NCI-H2029 (cell line): ENCODE measurements at regions not wholly inside any gene's neighbourhood (a gene's known extent, or its start where the extent isn't known, plus 50 kb on each side); places are given as distances from the start of the nearest gene placed in this dataset.
"Not testable (repeated sequence)": the region's sequence is repeated elsewhere in the genome, so short reads cannot be mapped to it uniquely, and the experiment has no call there.

Experiments used
- DNase-seq: peaks from one replicate; lab custom pipeline; 2025; lab: John Stamatoyannopoulos, UW

DNA sequence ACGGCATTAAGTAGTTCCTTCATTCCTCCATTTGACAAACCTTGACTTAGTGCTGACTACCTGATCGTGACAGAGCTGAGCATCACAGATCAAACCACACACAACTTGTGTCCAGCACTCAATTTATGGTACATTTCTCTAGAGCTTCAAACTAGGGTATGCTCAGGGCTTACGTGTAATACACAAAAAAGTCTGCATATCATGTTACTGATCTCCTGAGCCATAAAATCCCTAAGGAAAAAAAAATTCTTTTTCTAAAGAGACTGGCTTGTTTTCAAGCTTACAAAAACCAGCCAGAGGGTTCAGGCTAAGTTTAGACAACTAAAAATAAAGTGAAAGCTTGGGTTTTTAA lies 88.0 kb upstream of the ALKAL2 start:
- DNase-seq, result no peak

DNA sequence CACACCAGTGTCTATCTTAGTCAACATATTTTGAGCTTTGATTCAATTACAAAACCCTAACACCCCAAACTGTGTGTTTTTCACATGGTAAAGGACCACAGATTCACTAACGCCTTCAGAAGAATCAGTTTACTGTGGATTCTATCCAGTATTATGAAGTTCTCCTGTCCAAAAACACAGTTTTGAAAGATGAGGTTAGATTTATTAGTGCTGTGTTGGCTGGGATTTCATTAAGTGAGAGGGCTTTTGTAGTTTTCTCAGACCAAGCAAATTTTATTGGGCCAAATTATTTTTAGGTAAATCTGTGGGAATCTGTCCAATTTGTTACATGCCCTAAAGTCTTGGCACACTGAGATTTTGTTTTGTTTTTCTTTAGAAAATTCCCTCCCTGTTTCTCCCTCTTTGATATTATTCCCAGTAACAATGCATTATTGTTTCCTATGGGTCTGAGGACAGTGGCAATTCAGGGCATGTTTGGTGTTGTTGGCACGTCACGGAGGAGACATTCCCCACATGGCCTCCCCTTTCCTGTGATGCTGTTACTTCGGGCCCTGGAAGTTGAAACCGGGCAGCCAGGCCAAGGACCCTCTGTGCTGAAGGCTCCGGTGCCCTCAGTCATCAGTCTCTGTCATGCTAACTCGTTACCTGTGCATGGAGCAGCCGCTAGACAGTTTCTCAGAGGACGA lies 87.5 kb upstream of the ALKAL2 start:
- DNase-seq, result no peak

DNA sequence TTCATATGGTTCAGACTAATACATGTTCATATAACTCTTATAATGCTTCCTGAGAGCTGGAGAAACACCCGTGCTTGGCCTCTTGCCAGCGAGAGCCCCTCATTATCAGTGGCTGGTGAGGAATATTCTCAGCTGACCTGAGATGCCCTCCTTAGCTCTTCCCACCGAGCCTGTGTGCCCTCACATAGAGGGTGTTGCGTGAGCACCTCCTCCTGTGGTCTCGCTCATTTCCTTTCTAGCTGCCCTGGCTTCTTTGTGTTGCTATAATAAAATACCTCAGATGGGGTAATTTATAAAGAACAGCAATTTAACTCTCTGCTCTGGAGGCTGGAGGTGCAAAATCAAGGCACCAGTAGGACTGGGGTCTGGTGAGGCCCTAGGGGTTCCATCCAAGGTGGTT lies 80.5 kb upstream of the ALKAL2 start:
- no peak for DNase-seq

DNA sequence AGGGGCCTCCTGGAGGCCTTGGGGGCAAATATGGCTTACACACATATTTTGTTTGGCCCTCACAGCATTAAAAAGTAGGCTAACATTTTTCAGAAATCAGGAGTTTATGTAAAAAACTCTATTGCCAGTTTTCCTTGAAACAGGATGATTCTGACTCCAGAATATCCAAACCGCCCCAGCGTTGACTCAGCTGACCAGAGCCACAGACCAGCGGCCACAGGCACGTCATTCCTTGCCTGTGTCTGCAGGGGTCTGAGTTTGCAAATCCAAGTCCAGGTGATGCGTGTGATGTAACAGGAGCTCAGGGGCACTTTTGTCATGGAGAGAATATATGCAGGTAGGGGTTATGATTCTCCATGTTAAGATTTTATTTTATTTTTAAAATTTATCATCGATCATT lies 79.4 kb upstream of the ALKAL2 start:
- no peak for DNase-seq

DNA sequence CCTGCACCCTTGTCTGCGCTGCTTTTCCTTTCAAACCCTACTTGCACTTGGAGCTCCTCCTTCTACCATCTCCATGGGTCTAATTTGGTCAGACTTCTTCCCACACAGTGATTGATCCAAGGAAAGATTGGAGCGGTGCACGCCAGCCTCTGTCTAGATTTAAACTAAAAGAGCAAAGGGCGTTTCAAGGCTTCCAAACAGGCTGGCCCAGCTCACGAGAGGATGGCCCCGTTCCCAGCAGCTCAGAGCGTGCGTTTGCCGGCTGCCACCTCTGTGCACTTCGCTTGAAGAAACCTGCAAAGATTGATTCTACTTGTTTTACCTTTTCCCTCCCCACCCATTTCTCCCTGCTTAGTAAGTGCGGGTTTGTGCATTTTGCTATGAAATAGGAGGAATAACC lies 78.8 kb upstream of the ALKAL2 start:
- DNase-seq, result no peak

DNA sequence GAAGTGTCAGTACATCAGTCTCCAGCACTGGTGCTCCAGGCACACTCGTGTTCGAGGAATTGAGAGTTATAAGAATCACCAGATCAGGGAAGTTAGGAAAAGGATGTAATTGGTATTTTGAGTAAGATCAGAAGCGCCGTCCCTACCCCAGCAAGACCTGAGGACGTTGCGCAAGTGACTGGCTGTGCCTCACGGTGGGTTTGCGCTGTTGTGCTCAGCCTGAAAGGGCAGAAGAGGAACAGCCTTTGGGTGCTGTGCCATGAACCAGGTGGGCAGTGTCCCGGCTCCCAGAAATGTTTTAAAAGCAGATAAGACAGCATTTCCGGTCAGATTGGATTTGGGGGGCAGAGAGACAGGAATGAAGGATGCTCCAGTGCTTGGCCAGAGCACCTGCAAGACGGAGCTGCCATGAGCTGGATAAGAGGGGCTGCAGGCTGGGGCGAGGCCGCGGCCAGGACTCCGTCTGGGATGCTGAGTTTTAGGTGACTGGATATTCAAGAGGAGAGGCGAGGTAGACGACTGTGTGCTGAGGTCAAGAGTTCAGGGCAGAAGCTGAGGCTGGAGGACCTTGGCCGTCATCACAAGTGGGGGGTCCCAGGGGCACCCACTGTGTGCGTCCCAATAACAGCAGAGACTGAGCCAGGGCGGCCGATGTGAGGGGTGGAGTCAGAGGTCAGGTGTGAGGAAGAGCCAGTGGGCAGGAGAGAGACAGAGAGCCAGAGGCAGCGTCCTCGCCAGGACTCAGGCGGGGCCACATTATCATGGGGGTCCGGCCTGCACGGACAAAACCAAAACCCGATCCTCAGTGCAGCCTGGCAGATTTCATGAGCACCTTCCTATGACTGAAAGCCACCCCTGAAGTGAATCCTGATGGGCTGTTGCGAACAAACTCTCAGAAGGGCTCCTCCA lies 77.7 kb upstream of the ALKAL2 start:
- DNase-seq, result no peak

DNA sequence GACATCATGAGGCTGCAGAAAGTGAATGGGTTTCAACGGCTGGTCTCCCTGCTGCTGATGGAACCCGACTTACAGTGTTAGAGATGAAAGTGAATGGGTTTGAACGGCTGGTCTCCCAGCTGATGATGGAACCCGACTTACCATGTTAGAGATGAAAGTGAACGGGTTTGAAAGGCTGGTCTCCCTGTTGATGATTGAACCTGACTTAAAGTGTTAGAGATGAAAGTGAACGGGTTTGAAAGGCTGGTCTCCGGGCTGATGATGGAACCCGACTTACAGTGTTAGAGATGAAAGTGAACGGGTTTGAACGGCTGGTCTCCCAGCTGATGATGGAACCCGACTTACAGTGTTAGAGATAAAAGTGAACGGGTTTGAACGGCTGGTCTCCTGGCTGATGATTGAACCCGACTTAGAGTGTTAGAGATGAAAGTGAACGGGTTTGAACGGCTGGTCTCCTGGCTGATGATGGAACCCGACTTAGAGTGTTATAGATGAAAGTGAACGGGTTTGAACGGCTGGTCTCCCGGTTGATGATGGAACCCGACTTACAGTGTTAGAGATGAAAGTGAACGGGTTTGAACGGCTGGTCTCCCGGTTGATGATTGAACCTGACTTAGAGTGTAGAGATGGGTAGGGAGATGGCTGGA lies 76.1 kb upstream of the ALKAL2 start:
- DNase-seq, result no peak

DNA sequence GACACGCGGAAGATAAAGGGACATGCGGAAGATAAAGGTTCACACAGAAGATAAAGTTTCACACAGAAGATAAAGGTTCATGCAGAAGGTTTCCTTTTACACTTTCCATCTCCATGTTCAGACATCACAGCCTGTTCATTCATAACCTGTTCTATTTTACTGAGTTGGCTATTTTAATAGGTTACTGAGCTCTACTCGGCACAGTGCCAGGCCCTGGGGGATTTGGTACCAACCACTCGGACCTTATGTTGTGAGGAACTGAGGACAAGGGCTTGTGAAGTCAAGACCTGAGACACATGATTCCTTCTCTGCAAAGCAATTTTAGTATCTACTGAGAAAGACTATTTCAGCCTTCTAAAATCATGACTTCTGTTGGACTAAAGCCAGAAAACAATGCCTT lies 75.0 kb upstream of the ALKAL2 start:
- DNase-seq, result no peak

DNA sequence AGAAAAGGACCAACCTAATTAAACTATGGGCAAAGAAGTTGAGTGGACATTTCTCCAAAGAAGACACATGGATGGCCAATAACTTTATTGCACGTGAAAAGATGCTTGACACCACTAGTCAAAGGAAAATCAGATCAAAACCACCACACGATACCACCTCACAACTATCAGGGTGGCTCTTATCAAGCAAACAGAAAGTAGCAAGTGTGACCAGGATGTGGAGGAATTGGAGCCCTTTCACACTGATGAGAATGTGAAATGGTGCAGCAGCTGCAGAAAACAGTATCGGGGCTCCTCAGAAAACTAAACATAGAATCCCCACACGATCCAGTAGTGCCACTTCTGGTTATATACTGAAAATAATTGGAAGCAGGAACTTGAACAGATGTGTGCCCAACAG lies 72.2 kb upstream of the ALKAL2 start:
- no peak for DNase-seq

DNA sequence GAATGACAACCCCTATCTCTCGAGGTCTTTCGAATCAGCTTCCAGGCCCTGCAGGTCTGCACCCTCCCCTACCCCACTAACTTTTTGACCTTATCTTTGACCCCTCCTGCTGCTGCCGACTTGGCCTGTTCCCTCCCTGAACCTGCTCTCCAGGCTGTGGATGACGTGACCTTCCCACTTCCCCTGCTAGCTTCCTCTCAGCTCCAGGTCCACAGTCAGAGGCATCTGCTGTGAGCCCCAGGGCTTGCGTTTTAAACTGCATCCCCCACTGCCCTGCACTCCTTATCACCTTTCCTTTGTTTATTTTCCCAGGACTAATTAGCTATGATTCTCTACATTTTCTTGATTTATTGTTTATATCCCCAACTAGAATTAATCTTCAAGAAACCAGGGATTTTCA lies 71.2 kb upstream of the ALKAL2 start:
- no peak for DNase-seq

DNA sequence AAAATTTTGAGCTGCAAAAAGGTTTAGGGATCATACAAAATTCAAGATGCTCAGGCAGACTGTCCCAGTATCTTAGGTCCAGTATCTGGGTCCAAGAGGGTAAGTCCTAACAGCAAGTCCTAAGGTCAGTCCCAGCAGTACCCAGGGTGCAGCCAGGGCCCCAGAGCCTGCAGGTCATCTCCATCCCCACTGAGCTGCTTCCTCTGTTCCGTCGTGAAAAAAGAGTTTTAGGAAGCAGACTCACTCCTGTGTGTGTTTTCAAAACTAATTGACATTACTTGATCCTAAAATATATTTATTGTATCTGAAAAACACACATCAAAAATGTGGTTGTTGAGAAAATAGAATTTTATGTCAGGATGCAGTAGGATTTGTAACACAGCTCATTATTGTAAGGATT lies 69.9 kb upstream of the ALKAL2 start:
- no peak for DNase-seq

DNA sequence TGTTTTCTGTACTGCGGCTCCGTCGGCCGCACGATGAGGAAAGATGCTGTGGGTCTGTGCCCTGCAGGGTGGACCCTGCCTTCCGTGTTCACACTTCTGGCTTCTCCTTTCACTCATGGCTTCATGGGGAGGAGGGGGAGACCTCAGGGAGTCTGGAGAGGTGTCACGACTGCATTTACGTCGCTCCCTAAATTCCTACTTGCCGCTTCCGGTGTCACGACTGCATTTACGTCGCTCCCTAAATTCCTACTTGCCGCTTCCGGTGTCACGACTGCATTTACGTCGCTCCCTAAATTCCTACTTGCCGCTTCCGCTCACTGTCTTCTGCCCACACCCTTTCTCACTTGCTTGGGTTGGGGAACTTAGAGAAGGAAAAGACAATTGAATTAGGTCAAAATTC lies 68.4 kb upstream of the ALKAL2 start:
- DNase-seq, result not testable (repeated sequence)

DNA sequence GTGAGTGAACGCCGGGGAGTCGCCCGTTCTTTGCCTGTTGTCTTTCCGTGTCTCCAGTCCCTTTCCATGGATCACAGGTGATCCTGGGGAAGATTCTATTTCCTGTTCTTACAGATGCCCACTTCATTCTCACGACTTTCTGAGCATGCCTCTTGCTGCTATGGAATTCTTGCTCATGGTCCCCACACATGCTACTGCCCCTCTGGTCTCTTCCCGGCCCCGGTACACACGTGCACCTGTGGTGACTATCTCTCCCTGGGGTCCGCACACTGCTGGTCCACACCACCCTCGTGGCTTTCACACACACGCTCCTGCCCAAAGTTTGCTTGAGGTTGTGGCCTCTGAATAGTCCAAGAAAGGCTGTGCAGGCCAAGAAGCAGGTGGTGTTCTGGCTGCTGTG lies 67.9 kb upstream of the ALKAL2 start:
- no peak for DNase-seq

DNA sequence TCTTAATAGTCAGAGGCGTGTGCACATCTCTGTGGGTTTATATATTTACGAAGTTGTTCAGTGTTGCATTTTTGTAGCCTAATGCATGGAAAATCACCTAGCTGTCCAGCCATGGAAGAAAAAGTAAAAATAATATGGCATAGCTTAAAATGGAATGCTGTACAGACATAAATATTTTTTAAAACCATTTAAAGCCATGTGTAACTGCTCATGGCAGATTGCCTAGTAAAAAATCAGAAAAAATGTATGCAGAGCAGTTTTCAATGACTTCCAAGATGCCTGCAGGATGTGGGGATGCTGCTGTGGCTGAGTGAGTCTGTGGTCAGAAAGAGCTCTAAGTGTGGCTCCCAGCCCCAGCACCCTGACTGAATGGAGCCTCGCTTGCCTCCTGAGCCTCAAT lies 64.8 kb upstream of the ALKAL2 start:
- DNase-seq, result no peak

DNA sequence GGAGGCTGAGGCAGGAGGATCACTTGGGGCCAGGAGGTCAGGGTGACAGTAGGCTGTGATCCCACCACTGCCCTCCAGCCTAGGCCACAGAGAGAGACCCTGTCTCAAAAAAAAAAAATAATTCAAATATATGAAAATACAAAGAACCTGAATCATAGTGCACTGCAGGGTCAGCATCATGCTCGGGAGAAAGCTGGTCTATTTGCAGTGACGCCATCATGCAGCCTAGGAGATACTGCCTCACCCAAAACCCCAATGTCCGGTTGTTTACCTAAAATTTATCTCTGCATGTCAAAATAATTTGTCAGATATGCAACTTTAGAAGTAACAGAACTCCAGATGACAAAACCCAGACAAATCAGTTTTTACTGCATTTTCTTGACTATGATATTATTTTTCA lies 61.5 kb upstream of the ALKAL2 start:
- no peak for DNase-seq

DNA sequence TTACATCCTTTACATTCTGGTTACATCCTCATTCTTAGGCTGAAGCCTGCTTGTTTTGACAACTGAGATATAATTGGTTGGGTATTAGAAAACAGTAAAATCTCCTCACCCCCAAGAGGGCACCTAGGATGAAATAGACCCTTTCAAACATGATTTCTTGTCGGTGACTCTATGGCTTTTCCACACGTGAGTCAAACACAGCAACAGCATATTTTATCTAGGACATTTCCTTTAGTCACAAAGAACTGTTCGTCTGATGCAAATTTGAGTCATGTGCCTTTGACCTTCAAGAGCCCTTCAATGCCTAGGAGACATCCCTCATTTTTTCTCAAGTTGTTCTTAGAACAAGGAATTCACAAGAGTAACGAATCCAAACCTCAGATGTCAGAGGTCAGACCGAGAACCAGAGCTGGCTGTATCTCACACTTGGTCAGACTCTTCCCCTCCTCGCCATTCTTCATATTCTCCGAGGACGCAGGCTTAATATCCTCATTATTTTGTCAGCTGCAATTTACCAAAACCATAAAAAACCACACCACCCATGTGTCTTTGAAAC lies 60.5 kb upstream of the ALKAL2 start:
- DNase-seq, result no peak

DNA sequence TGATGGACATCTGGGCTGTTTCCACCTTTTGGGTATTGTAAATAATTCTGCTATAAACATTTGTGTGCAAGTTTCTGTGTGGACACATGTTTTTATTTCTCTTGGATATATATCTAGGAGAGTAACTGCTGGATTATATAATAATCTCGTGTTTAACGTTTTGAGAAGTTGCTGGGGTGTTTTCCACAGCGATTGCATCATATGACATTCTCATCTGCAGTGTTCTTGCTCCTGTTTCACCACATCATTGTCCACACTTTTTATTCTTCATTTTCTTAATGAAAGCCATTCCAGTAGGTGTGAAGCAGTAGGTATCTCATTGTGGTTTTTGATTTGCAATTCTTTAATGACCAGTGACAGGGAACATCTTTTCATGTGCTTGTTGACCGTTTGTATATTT lies 56.9 kb upstream of the ALKAL2 start:
- DNase-seq, result no peak

DNA sequence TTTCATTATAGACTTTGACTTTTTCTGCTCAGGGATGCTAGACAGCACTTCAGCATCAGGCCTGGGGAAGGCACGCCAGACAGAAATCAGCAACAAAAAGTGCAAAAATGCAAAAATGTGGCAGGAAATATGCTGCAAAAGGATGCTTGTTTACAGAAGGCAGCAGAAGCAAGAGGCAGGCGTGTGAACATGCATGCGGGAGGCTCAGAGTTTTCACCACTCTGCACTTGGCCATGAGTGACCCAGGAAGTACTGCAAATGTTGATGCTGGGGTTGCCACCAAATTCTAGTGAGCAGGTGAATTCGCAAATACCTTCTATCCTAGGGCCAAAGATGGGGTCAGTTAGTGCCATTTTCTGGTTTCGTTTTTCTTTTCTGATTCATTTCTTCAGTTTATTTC lies 55.5 kb upstream of the ALKAL2 start:
- DNase-seq, result no peak

DNA sequence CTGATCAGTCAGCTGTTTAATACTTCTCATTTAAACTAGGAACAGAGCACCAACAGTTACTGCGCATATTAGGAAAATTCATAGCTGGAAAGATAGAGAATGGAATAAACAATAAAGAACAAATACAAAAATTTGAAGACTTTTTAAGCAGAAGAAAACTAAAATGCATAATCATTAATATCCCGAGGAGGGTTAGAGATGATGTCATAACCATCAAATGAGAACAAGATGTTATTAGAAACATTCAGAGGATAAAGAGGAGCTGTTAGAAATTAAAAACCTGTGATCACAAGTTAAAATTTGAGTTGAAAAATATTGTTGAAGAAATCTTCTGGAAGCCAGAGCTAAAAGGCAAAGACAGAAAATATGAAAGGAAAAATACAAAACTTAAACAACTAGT lies 54.0 kb upstream of the ALKAL2 start:
- no peak for DNase-seq

DNA sequence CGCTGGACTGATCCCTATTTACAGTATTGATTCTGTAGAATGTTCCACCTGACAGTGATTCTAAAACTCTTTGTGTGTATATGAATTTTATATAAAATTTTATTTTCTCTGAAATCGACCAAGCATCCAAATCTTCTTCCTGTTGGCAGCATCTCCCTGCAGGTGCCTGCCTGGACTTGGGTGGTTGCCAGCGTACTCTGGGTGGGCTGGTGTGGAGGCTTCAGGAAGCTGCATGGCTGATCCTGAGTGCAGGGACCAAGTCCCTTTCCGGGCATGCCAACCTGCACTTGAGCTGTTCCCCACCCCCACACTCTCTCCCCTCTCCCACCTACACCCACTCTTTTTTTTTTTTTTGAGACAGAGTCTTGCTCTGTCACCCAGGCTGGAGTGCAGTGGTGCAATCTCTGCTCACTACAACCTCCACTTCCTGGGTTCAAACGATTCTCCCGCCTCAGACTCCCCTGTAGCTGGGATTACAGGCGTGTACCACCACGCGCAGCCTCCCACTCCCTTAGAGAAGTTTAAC lies 53.2 kb upstream of the ALKAL2 start:
- DNase-seq, result peak; percentile 7
